ENCODE measurements at regions not wholly inside any gene's neighbourhood (a gene's known extent, or its start where the extent isn't known, plus 50 kb on each side); places are given as distances from the start of the nearest gene placed in this dataset.

GRCh38 chr2:133936601-133937000, 317.3 kb upstream of the MGAT5 start:
- DNase-seq (ENCODE audit: low read depth in 1 of 2, low spot score in 1 of 2), result no peak

- DNase-seq (ENCODE audit: low read depth in 1 of 2, low spot score in 1 of 2), result no peak
Observed at GRCh38 chr2:133937669-133938068, 316.2 kb upstream of the MGAT5 start.

GRCh38 chr2:133940134-133940533, 313.7 kb upstream of the MGAT5 start:
- DNase-seq (ENCODE audit: low read depth in 1 of 2, low spot score in 1 of 2), result no peak

- no peak for DNase-seq (ENCODE audit: low read depth in 1 of 2, low spot score in 1 of 2)
Observed at GRCh38 chr2:133941666-133942065, 312.2 kb upstream of the MGAT5 start.

- no peak for DNase-seq (ENCODE audit: low read depth in 1 of 2, low spot score in 1 of 2)
Observed at GRCh38 chr2:133942398-133942797, 311.5 kb upstream of the MGAT5 start.

- DNase-seq (ENCODE audit: low read depth in 1 of 2, low spot score in 1 of 2), result no peak
Observed at GRCh38 chr2:133943108-133943507, 310.8 kb upstream of the MGAT5 start.

- no peak for DNase-seq (ENCODE audit: low read depth in 1 of 2, low spot score in 1 of 2)
Observed at GRCh38 chr2:133945089-133945488, 308.8 kb upstream of the MGAT5 start.

- no peak for DNase-seq (ENCODE audit: low read depth in 1 of 2, low spot score in 1 of 2)
Observed at GRCh38 chr2:133947057-133947456, 306.8 kb upstream of the MGAT5 start.

- DNase-seq (ENCODE audit: low read depth in 1 of 2, low spot score in 1 of 2), result no peak
Observed at GRCh38 chr2:133948610-133949290, 305.1 kb upstream of the MGAT5 start.

- no peak for DNase-seq (ENCODE audit: low read depth in 1 of 2, low spot score in 1 of 2)
Observed at GRCh38 chr2:133949595-133949994, 304.3 kb upstream of the MGAT5 start.

GRCh38 chr2:133951209-133951608, 302.7 kb upstream of the MGAT5 start:
- no peak for DNase-seq (ENCODE audit: low read depth in 1 of 2, low spot score in 1 of 2)

- DNase-seq (ENCODE audit: low read depth in 1 of 2, low spot score in 1 of 2), result no peak
Observed at GRCh38 chr2:133952420-133952819, 301.5 kb upstream of the MGAT5 start.

- no peak for DNase-seq (ENCODE audit: low read depth in 1 of 2, low spot score in 1 of 2)
Observed at GRCh38 chr2:133952896-133953295, 301.0 kb upstream of the MGAT5 start.

GRCh38 chr2:133953524-133953923, 300.3 kb upstream of the MGAT5 start:
- DNase-seq (ENCODE audit: low read depth in 1 of 2, low spot score in 1 of 2), result no peak

- no peak for DNase-seq (ENCODE audit: low read depth in 1 of 2, low spot score in 1 of 2)
Observed at GRCh38 chr2:133954636-133955035, 299.2 kb upstream of the MGAT5 start.

GRCh38 chr2:133955169-133955568, 298.7 kb upstream of the MGAT5 start:
- DNase-seq (ENCODE audit: low read depth in 1 of 2, low spot score in 1 of 2), result no peak

GRCh38 chr2:133956434-133956935, 297.4 kb upstream of the MGAT5 start:
- DNase-seq (ENCODE audit: low read depth in 1 of 2, low spot score in 1 of 2), result no peak

- DNase-seq (ENCODE audit: low read depth in 1 of 2, low spot score in 1 of 2), result no peak
Observed at GRCh38 chr2:133957724-133958480, 296.0 kb upstream of the MGAT5 start.

GRCh38 chr2:133959066-133959465, 294.8 kb upstream of the MGAT5 start:
- DNase-seq (ENCODE audit: low read depth in 1 of 2, low spot score in 1 of 2), result no peak

GRCh38 chr2:133966720-133967304, 287.1 kb upstream of the MGAT5 start:
- DNase-seq (ENCODE audit: low read depth in 1 of 2, low spot score in 1 of 2), result no peak

- no peak for DNase-seq (ENCODE audit: low read depth in 1 of 2, low spot score in 1 of 2)
Observed at GRCh38 chr2:133967326-133967725, 286.5 kb upstream of the MGAT5 start.

GRCh38 chr2:133968446-133968845, 285.4 kb upstream of the MGAT5 start:
- no peak for DNase-seq (ENCODE audit: low read depth in 1 of 2, low spot score in 1 of 2)

Measured in stimulated activated CD4-positive, alpha-beta T cell treated with anti-CD3 and anti-CD28 coated beads, Interleukin-15, amount 100 ng/mL, for 1 hour (primary cell).